Endodermal cell (in vitro differentiated cells): ENCODE measurements at regions not wholly inside any gene's neighbourhood (a gene's known extent, or its start where the extent isn't known, plus 50 kb on each side); places are given as distances from the start of the nearest gene placed in this dataset.

Experiments used
- DNase-seq: peaks from one replicate; pipeline ENCODE4 v3.0.0-alpha.2; 2017
- H3K27ac ChIP-seq: 2 replicates; pipeline ENCODE4 v1.5.1; 2013; ENCODE audit warnings: mild to moderate bottlenecking, low read depth, low read length, moderate library complexity
- H3K27me3 ChIP-seq: 2 replicates; pipeline ENCODE4 v1.6.1; 2013; ENCODE audit warnings: mild to moderate bottlenecking, low read length, moderate library complexity; ENCODE audit not compliant: insufficient read depth, control insufficient read depth, poor library complexity, severe bottlenecking
- H3K36me3 ChIP-seq: 2 replicates; pipeline ENCODE4 v1.7.0; 2013; ENCODE audit warnings: mild to moderate bottlenecking, low read length, moderate library complexity; ENCODE audit not compliant: control insufficient read depth, insufficient read depth
- H3K4me1 ChIP-seq: one replicate; pipeline ENCODE4 v1.7.0; 2013; ENCODE audit warnings: low read length; ENCODE audit not compliant: control insufficient read depth, insufficient read depth
- H3K4me3 ChIP-seq: 2 replicates; pipeline ENCODE4 v1.5.1; 2013; ENCODE audit warnings: mild to moderate bottlenecking, low read length, moderate library complexity
- H3K9ac ChIP-seq: 2 replicates; pipeline ENCODE4 v1.6.1; 2013; ENCODE audit warnings: mild to moderate bottlenecking, low read length, moderate library complexity; ENCODE audit not compliant: poor library complexity, severe bottlenecking; ENCODE audit errors: extremely low read depth
- H3K9me3 ChIP-seq: 2 replicates; pipeline ENCODE4 v1.6.1; 2013; ENCODE audit warnings: mild to moderate bottlenecking, low read length, moderate library complexity; ENCODE audit not compliant: control insufficient read depth
- H3K27ac Mint-ChIP-seq: 2 replicates; pipeline ENCODE4 v1.8.0; 2020; ENCODE audit warnings: mixed read lengths
- H3K27me3 Mint-ChIP-seq: 2 replicates; pipeline ENCODE4 v1.8.0; 2021; ENCODE audit warnings: mild to moderate bottlenecking, mixed read lengths; ENCODE audit not compliant: insufficient read depth
- H3K36me3 Mint-ChIP-seq: 2 replicates; pipeline ENCODE4 v1.8.0; 2020; ENCODE audit warnings: low read depth, mixed read lengths
- H3K4me1 Mint-ChIP-seq: 2 replicates; pipeline ENCODE4 v1.8.0; 2020; ENCODE audit warnings: mixed read lengths
- H3K4me3 Mint-ChIP-seq: 2 replicates; pipeline ENCODE4 v1.8.0; 2020; ENCODE audit warnings: mild to moderate bottlenecking, moderate library complexity, mixed read lengths
- H3K9me3 Mint-ChIP-seq: 2 replicates; pipeline ENCODE4 v1.8.0; 2020; ENCODE audit warnings: mild to moderate bottlenecking, mixed read lengths
- WGBS, 2 experiments: methylation state at CpG; one replicate each; pipeline versions ENCODE4 v1.1.5 to v1.1.7; 2013; ENCODE audit warnings: missing lambda C conversion rate in 2 of 2, mixed read lengths in 1 of 2; ENCODE audit not compliant: insufficient coverage in 1 of 2, insufficient read length in 1 of 2; 5-methylcytosine and 5-hydroxymethylcytosine counted together
- TF ChIP-seq, protein P1 (sequence below): fragments of 200-600 bp; sonication (generic); conservative IDR thresholded peaks from 2 replicates; pipeline ENCODE4 v1.5.0; 2021; ENCODE audit warnings: antibody characterized with exemption, mild to moderate bottlenecking

DNA sequence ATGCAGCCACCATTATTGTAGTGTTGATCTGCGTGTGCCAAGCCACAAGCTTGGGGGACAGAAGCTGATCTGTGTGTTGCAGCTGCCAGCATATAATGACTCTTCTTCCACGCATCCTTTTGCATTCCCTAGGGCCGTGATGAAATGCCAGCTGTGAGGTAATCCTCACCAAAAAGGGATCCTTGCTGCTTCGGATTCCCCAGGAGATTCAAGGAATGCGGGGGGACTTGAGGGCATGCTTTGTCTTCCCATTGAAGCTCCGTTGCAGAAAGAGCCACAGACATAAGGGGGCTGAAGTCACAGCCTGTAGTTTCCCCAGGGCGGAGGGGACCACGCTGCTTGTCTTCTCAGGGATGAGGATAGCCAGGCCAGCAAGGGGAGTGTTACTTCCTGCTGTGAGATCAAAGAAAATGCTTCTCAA lies 281.6 kb upstream of the FMN2 start:
- 8 to 23% methylated on average over 2 to 8 of the region's 8 CpGs for WGBS, 2 experiments
- Histone ChIP-seq H3K36me3 (no peaks in the 10 kb centered on the region), H3K4me1 (peaks cover 14% of the 10 kb centered on the region), H3K4me3 (no peak overlapping the region), H3K27me3 (no peaks in the 10 kb centered on the region), H3K27ac (no peak overlapping the region), H3K9ac (no peak overlapping the region), H3K9me3 (no peaks in the 10 kb centered on the region)
- TF ChIP-seq, protein P1, sequence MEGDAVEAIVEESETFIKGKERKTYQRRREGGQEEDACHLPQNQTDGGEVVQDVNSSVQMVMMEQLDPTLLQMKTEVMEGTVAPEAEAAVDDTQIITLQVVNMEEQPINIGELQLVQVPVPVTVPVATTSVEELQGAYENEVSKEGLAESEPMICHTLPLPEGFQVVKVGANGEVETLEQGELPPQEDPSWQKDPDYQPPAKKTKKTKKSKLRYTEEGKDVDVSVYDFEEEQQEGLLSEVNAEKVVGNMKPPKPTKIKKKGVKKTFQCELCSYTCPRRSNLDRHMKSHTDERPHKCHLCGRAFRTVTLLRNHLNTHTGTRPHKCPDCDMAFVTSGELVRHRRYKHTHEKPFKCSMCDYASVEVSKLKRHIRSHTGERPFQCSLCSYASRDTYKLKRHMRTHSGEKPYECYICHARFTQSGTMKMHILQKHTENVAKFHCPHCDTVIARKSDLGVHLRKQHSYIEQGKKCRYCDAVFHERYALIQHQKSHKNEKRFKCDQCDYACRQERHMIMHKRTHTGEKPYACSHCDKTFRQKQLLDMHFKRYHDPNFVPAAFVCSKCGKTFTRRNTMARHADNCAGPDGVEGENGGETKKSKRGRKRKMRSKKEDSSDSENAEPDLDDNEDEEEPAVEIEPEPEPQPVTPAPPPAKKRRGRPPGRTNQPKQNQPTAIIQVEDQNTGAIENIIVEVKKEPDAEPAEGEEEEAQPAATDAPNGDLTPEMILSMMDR, result no peak
- Mint-ChIP-seq H3K9me3 (no peaks in the 10 kb centered on the region), H3K4me1 (peaks cover 32% of the 10 kb centered on the region), H3K27me3 (no peaks in the 10 kb centered on the region), H3K36me3 (no peaks in the 10 kb centered on the region), H3K27ac (peak overlapping the region; percentile 38), H3K4me3 (no peak overlapping the region)
- DNase-seq, result peak; percentile 88

DNA sequence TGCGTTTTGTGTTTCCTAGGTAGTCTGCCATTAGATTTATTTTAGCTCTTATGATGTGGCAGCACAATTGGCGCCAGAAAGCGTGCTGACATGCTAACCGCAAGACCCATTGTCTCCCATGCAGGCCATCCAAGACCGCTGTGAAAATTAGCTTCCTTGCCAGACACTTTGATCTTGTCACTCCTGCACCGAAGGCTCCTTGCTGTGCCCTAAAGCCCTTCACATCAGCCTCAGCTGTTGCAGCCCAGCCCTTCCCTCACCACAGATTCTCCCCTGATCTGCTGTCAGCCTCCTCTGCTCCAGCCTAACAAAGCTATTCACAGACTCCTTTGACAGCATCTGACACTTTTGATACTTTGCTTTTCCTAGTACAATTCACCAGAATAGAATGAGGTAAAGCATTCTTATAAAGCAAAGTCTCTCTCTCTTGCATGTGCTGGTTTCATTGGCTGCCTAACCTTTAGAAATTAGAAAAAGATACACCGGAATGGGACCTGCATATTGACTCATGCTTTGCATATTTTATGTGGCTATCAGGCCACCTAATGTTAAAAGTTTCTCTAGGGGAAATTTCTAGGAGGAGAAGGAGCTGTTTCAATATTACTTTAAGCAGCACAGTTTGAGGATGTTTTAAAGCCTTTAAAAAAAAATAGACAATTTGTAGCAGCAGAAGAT lies 280.3 kb upstream of the FMN2 start:
- peak; percentile 93 for DNase-seq
- H3K27me3 Mint-ChIP-seq, result no peaks in the 10 kb centered on the region
- Histone ChIP-seq H3K27me3 (no peaks in the 10 kb centered on the region), H3K4me3 (no peak overlapping the region), H3K4me1 (peaks cover 15% of the 10 kb centered on the region), H3K36me3 (no peaks in the 10 kb centered on the region), H3K27ac (peak overlapping the region; percentile 31), H3K9ac (no peak overlapping the region), H3K9me3 (no peaks in the 10 kb centered on the region)
- H3K4me1 Mint-ChIP-seq, result peaks cover 36% of the 10 kb centered on the region
- peak overlapping the region; percentile 72 for H3K27ac Mint-ChIP-seq
- H3K4me3 Mint-ChIP-seq, result no peak overlapping the region
- no peaks in the 10 kb centered on the region for H3K36me3 Mint-ChIP-seq
- no peaks in the 10 kb centered on the region for H3K9me3 Mint-ChIP-seq
- TF ChIP-seq, protein P1, result no peak
- WGBS, 2 experiments, result 5 to 8% methylated on average over 6 to 7 of the region's 7 CpGs

DNA sequence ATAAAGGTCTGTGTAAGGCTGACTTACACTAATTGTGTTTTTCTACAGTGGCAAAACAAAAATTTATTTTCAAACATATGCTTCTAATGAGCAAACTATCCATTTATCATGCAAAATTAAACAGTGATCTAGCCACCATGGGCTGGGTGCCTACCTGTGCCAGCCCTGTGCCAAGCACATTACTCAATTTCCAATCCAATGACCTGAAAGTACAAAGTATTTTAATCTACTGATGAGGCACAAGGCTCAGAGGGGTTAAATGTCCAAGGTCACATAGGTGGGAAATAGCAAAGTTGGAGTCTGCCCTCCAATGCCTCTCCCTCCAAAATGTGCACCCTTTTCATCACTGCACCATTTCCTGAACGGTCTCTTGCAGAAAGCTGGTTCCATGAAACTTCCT lies 279.1 kb upstream of the FMN2 start:
- Mint-ChIP-seq H3K4me1 (peaks cover 46% of the 10 kb centered on the region), H3K27ac (no peak overlapping the region), H3K9me3 (no peaks in the 10 kb centered on the region), H3K36me3 (no peaks in the 10 kb centered on the region), H3K4me3 (no peak overlapping the region), H3K27me3 (no peaks in the 10 kb centered on the region)
- Histone ChIP-seq H3K9ac (no peak overlapping the region), H3K9me3 (no peaks in the 10 kb centered on the region), H3K4me1 (peaks cover 21% of the 10 kb centered on the region), H3K4me3 (no peak overlapping the region), H3K36me3 (no peaks in the 10 kb centered on the region), H3K27me3 (no peaks in the 10 kb centered on the region), H3K27ac (no peak overlapping the region)
- TF ChIP-seq, protein P1, result no peak
- 95 to 100% methylated on average over 1 of the region's 1 CpG for WGBS, 2 experiments
- no peak for DNase-seq
